RPMI8226 (cell line): ENCODE measurements at regions not wholly inside any gene's neighbourhood (a gene's known extent, or its start where the extent isn't known, plus 50 kb on each side); places are given as distances from the start of the nearest gene placed in this dataset.

ENCODE experiments used
- DNase-seq: peaks from one replicate; pipeline ENCODE4 v3.0.0-alpha.2; 2015

DNA sequence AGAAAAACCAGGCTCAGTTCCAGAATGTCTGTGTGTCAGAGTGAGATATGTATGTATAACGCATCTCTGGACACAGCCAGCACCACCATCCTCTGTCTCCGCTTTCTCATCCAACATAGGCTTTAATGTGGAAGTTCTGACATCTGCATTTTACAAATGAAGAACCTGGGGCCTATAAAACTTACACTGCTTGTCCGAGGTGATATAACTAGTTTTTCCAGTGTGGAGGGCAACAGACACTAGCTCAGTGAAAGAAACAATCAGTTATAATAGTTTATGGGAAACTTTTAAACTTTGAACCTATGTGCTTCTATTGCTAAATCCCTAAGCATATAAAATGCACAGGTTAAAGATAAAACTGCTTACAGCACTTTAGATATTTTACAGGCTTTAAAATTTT, 208.7 kb downstream of the CRPPA start:
- no peak for DNase-seq

DNA sequence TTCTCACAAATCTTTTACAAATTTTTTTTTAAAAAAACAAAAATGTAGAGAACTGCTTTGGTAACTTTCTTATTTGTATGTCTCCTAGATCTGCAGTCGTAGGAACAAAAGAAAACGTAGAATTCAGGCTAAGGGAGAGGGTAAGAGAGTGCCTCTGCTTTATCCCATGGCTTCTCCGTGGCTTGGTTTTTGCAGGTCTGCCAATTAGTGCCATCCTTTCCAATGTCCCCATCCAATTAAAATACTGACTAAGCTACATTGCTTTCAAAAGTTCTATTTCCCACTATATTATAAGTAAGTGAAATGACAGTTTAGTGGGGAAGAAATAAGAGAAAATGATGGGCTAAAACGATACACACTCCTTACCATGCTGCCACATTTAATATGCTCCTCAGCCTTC, 209.3 kb downstream of the CRPPA start:
- DNase-seq = no peak

DNA sequence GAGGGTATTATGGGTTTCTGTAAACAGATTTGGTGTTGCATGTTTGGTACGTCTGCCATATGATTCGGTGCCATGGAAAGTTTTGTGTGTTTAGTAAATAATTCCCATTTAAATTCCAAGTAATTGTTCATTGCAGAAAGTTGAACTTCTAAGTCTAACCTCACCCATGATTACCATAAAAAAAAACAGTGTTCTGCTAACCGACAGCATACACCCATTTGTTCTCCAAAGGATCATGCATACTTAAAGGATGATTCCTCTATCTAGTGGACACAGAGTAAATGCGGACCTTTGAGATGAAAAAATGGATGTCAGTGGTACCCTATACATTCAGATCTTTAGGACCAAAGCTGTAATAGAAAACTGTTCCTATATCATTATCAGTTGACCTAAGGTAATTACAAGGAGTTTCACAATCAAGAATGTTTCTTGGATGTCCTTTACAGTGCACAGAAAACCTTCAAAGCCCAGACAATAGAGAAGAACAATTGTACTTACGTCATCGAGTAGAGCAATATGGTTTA, 209.9 kb downstream of the CRPPA start:
- DNase-seq = no peak

DNA sequence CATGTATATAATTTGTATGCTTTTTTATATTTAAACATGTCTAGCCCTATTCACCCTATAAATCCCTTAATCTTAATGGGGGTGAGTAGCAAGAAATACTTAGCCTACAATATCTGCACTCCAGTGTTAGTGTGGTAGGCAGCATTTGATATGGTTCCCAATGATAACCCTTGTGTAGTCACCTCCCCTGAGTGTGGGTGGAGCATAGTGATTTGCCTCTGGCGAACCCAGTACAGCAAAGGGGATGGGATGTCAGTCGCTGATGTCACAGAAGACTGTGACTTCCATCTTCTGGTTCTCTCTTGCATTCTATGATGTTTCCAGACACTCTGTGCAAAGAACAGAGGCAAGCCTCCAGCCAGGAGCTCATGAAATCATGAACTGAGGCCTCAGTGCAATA, 211.2 kb downstream of the CRPPA start:
- DNase-seq = no peak

DNA sequence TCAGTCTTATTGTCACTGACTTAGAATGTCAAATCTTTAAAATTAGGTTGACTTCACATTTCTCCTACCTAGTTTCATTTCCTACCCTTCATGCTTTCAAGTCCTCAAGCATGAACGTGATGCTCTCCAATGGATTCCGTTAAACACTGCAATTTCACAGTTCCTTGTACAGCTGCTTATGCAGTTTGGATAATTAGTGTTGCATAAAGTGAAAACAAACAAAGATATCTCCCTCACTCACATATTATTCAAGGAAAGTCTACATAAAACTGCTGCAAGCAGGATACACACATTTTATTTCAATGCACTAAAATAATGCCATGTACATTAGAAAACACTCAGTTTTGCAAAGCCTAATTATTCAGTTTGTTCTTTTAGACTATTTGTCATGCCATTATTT, 214.0 kb downstream of the CRPPA start:
- no peak for DNase-seq

DNA sequence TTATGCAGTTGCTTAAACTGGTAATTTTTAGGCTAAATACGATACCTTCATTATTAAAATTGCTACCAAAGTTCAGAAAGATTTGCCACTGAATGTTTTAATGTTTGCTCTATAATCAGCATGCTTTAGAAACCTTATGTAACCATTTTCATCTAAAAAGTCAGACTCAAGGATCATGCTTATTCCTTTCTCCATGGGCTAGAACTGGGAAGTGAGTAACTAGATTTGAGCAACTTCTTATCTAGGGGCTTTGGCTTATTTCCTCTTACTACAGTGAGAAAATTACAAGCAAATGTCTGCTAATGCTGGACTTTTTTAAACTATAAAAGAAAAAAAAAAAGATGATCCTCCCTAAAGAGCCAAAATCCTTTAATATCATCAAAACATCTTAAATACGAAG, 215.9 kb downstream of the CRPPA start:
- DNase-seq = no peak

DNA sequence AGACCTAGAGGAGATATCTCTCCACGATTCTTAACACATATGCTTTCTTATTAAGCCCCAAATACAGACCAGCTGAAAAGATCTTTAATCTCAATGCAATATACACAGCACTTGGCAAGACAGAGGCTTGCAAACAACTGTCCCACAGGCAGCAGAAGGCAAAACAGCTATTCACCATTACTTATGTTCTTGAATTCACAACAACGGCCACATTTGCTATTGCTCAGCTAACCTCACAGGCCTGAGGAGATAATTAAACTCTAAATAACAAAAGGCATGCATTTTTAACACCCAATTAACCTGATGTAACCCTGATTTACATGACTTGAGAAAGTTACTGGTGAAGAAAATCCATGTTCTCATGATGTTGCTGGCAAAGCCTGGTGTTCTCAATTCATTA, 216.4 kb downstream of the CRPPA start:
- DNase-seq = no peak

DNA sequence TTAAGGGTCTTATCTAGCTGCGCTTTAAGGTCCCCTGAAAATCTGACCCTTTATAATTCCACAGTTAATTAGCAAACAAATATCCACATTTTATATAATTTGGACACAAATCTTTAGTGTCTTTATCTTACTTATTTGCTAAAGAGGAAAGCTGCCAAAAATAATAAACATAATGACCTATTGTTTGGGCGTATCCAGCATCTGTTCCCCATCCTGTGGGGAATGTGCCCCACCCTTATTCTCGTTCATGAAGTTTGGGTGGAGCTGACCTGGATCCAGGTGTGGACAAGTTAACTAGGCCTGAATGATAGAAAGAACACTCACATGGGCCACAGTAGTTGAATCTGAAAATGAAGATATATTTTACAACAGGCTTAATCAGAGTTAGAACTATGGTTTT, 218.3 kb downstream of the CRPPA start:
- no peak for DNase-seq

DNA sequence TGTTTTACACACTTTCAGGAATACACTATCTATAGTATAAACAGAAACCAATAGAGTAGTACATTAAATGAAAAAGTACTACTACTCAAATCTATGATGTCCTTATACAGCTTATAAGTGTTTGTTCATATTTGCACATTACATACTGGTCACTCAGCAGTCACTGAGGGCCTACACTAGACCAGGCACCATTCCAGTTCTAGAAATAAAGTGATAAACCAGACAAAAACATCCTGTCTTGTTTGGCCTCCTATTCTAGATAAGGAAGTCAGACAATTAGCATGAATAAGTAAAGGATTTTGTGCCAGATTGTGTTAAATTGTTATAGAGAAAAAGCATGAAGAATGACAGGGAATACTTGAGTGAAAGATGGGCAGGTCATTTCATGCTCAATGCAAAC, 219.0 kb downstream of the CRPPA start:
- no peak for DNase-seq

DNA sequence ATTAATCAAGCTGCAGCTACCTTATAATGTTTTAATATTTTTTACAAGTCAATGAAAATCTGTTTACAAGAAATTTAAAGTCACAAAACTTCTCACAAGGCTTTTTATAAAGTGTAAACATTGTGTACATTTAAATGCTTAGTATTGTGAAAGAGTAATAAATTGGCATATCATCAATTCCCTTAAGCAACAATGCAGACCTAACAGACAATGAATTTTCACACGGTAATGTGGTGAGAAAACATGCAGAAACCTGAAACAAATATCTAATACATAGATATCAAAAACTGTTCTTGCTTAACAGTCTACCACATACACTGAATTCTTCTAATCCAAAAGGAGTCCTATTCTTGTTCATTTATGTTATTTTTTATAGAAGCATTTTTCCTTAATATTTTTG, 220.7 kb downstream of the CRPPA start:
- DNase-seq = no peak

DNA sequence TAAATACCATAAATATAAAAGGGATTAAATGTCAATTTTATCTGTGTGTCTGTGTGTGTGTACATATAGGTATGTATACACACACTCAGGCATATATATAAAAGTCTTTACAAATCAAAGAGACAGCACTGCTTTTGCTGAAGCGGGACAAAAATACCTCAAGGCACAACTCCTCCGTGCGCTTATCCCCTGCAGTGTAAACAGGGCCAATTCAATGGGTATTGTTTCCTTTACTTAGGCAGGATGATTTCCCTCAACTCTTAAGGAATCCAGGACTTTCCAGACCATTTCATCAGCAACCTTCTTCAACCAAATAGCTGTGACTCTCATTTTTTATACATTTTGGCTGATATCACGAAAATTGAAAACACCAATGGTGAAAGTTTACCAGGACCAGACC, 227.7 kb downstream of the CRPPA start:
- no peak for DNase-seq

DNA sequence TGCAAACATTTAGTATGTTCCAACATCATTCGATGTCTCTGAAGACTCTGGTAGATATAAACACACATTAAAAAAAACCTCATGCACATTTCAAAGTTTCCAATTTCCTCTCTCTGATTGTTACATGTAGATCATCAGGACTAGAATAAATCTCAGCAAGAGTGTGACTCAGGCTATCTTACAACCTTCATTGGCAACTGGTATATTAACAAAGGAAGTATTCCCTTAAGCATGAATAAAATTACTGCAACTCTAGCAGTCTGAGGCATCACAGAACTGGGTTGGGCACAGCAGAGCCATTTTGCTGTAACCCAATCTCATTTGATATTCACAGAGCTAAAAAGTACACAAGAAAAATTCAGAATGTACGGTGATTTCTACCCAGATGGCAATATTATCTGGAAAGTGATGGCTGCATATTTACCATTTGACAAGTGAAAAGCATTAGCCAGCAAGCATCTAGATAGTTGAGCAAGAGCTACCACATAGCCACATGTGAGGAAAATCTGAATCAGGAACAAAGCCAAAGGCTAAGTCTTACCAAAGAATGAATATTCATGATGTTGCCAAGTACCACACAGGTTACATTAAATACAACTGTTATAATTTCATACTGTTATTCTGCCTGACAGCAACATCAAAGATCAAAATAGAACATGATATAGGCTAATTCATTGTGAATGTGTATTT, 232.2 kb downstream of the CRPPA start:
- DNase-seq = no peak

DNA sequence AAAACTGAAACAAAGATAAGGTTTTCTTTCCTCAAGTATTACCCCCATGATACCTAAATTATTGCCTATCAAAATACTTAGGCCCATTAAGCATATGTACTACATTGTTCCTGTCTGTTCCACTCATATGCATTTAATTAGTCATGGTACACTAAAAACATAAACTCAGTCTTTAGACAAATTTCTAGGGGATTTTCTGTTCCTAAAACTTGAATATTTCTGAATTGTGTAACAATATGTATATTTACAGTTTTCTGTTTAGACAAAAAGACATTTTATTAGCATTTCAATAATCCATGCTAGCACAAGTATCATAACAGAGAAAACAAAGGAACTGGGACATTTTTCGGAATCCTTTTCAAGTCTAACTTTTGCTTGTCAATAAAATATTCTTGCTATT, 234.2 kb downstream of the CRPPA start:
- DNase-seq = no peak

DNA sequence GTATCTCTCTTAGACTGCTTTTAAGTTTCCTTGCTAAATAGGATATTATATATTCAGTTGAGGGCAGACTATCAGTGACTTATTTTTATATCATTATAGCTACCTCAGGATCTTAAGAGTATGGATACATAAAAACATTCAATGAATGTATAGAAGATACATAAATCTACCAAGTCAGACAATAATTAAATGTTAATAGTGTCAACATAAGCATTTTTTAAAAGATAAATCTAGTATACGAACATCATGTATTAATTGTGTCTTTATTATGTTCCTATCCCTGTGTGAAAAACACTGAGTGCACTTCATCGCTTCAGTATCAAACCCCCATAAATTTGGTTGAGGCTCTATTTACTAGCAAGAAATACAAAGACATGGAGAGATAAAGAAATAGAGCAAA, 242.8 kb downstream of the CRPPA start:
- no peak for DNase-seq

DNA sequence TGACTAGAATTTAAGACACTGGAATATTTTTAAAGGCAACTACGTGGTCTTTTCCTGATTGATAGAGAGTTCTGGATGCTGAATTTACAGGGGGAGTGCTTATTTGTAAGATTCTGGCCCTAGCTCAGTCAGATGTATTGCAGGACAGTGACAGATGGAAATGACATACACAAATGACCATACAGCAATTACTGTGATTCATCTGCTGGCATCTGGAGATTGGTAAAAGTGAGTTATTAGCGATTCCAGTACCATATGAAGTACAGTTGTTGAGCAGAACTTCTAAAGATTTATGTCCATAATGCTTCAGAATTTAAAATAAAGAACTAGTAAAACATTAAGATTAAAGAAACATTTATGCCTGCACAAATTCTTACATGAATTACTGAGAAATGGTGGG, 243.2 kb downstream of the CRPPA start:
- DNase-seq = no peak

DNA sequence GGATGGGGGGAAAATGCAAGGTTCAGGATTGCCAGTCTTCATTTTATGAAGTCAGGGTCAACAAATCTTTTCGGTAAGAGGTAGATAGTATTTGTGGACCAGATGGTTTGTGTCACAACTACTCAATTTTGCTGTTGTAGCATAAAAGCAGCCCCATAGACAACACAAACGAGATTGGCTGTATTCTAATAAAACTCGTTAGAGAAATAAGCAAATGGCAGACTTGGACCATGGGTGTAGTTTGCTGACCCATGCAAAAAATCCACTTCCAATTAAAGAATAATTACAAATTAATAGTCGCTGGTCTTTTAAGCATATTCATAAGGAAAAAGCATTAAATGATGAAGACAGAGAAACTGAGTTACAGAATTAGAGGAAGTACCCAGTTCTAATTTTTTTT, 247.1 kb downstream of the CRPPA start:
- no peak for DNase-seq

DNA sequence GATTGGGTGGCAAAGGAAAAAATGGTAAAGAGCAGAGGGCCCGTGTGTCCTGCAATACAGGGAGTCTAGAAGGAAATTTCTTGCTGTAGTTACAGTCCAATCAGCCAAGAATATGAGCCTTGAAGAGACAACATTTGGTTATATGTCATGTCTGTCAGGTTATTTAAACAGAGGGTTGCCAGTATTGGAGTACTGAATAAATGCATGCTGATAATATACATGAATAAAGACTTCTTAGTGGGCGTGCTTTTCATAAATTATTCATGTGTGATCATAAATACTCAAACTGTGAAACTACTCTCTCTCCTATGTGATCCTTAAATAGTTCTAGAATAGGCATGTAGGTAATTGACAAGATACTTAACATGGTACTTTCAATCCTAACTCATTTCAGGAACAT, 249.0 kb downstream of the CRPPA start:
- DNase-seq = no peak

DNA sequence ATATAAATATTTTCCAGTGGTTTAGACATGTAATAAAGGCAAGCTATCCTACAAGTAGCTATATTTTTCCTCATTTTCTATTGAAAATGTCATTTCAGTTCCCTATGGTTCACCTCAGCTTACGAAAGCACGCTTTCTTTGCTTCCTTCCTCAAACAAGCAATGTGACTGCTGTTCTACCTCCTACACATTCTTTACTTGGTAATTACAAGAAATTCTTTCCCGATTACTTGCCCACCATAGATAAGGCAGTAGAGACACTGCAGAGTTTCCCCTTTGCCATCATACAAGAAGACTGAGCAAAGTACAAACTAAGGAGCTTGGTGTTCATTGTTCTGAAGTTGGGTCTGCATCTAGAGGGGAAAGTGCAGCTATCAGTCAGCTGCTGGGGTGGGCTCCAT, 249.4 kb downstream of the CRPPA start:
- DNase-seq = no peak

DNA sequence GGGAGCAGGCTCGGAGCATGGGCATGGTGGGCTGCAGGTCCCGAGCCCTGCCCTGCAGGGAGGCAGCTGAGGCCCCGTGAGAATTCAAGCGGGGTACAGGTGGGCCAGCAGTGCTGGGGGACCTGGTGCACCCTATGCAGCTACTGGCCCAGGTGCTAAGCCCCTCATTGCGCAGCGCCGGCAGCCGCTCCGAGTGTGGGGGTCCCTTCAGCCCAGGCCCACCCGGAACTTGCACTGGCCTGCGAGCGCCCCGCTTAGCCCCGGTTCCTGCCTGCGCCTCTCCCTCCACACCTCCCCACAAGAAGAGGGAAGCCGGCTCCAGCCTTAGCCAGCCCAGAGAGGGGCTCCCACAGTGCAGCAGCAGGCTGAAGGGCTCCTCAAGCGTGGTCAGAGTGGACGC, 250.7 kb downstream of the CRPPA start:
- DNase-seq = no peak

DNA sequence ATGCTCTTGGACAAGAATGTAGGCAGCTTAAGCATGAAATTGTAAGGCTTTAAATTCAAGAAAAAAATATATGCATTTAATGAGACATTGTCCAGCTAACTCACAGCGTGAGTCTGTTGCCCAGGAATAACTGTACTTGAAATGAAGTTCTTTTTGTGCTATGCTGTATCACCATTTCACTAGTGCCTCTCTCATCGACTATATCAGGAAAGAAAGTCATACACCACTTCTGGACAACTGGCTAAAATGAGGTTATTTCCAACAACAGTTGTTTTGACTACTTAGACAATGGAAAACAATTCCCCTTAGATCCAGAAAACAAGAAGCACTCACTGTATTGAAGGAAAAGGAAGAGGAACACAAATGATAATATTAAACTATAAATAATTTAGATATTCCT, 251.8 kb downstream of the CRPPA start:
- no peak for DNase-seq

DNA sequence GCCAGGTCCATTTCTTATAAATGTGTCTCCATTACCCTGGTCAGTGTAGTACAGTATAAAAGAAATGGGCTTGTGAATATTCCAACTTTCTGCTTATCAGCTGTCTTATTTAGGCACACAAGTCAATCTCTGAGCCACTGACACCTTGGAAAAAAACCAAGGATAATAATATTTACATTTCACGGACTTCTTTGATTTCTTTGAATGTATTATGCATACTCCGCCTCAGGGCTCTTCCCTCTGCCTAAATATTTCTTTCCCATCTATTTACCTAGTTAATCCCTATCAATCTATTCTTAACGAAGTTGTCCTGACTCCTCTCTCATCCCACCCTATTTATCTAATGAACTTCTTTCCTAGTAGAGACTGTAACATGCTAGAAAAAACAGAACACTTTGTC, 253.8 kb downstream of the CRPPA start:
- DNase-seq = no peak

DNA sequence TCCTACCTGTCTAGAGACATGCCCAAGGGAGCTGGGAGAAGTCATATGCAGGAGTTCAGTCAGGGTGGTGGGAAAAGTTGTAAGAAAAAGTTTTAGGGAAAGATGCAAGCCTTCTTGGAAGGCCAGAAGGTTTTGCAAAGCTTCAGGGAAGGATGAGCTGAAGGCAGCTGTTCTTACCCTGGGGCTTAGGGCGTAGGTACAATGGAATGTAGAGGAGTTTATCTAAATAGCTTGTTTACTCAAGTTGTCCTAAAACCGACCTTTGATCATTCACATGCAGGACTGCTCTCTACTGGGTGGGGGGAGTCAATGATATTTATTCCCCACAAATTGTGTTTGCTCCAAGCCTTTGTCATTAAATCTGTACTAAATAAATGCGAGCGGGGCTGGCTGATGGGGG, 277.0 kb downstream of the CRPPA start:
- no peak for DNase-seq

DNA sequence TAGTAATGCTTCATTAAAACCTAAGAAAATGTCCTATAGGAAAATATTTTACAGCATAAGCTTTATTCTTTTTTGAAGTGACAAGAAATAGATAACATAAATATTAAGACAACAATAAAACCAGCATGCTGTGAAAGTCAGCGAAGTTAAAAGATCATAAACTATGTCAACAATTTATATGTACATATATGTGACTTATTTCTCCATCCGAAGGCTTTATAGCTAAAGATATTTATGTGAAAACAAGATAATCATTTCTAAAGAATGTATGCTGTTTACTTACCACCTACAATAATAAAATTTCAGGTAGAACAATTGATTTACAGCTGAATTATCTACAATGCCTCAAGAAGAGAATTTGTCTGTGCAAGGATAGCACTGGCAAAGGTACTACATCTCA, 283.4 kb downstream of the CRPPA start:
- DNase-seq = no peak

DNA sequence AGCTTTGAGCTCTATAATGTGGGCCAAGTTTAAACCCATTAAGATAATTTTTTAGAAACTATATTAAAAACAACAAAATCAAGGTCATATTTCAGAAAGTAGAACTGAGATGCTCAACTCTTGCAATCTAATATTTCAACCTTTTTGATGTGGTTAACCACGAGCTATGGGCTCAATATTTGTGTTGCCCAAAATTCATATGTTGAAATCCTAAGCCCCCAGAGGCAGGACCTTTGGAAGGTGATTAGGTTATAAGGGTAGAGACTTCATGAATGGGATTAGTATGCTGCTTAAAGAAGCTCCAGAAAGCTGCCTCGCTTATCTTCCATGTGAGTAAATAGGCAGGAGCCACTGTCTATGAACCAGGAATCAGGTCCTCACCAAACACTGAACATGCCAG, 284.4 kb downstream of the CRPPA start:
- no peak for DNase-seq

DNA sequence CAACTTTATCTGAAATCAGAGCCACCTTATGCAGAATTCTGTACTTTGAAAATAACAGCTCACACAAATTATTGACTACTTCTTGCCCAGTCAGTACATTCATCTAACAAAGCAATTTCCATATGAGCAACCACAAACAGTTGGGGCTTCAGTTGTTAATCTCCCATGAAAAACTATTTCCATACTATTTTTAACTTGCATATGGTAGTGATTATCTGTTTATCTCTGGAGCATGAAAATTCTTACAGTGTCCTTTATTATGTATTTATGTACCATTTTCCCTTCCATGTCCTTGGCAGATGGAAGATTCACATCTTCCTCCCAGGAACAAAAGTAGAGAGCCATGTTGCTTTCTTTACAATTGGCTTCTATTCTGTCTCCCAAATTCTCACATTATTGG, 285.7 kb downstream of the CRPPA start:
- no peak for DNase-seq
